CD4-positive, alpha-beta T cell treated with Interleukin-6 for 4 hours (primary cell): ENCODE measurements at regions not wholly inside any gene's neighbourhood (a gene's known extent, or its start where the extent isn't known, plus 50 kb on each side); places are given as distances from the start of the nearest gene placed in this dataset.
"Not testable (repeated sequence)": the region's sequence is repeated elsewhere in the genome, so short reads cannot be mapped to it uniquely, and the experiment has no call there.

ENCODE experiments used
- DNase-seq: peaks from one replicate; pipeline ENCODE4 v3.0.0-alpha.2; 2020; ENCODE audit warnings: mixed read lengths

DNA sequence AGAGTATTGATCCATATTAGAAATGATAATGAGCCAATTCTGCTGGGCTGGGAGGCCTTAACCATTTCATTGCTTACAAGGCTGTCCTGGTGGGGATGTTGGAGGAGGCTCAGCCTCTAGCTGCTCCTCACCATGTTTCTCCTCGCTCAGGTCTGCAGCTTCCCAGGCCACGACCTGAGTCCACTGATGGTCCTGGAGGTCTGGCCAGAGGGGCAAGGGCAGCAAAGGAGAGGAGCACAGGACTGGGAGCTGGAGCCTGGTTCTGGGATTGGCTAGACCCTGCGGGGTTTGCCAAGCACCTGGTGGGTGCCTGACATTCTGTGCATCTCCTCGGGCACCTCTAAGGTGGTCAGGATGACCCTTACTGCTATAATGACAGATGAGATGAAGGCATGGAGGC lies 92.6 kb downstream of the KIF26A start:
- DNase-seq, result no peak

DNA sequence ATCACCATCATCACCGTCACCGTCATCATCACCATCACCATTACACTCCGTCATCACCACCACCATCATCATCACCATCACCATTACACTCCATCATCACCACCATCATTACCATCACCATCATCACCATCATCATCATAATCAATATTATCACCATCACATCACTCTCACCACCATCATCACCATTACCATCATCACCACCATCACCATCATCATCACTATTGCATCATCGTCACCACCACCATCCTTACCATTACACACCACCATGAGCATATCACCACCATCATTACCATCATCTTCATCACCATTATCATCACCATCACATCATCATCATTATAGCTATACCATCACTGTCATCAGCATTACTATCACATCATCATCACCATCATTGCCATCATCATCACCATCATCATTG lies 93.7 kb downstream of the KIF26A start:
- DNase-seq, result no peak

DNA sequence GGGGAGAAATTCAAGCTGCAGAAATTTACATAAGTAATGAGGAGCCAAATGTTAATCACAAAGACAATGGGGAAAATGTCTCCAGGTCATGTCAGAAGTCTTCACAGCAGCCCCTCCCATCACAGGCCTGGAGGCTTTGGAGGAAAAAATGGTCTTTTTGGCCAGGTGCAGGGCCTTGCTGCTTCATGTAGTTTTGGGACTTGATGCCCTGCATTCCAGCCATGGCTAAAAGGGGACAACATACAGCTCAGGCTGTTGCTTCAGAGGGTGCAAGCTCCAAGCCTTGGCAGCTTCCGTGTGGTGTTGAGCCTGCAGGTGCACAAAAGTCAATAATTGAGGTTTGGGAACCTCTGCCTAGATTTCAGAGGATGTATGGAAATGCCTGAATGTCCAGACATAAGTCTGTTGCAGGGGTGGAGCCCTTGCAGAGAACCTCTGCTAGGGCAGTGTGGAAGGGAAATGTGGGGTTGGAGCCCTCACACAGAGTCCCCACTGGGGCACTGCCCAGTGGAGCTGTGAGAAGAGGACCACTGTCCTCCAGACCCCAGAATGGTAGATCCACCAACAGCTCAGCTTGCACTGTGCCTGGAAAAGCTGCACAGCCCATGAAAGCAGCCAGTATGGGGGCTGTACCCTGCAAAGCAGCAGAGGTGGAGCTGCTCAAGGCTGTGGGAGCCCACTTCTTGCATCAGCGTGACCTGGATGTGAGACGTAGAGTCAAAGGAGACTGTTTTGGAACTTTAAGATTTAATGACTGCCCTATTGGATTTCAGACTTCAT lies 95.8 kb downstream of the KIF26A start:
- DNase-seq, result not testable (repeated sequence)

DNA sequence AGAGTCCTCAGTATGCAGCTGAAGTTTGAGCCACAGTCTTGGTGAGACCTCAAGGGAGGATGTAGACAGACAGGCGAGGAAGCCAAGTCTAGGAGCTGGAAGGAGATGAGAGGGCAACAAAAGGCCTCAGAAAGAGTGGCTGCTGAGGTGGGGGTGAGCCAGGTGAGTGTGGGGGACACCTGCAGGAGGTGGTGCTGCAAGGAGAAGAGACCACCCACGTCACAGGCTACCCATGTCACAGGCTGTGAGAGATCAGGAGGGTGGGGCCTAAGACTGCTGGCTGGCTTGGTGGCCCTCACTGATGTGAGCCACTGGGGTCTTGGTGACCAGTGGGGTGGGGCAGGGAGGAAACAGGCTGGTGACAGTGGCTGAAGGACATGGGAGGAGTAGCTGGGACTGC lies 97.3 kb downstream of the KIF26A start:
- no peak for DNase-seq

DNA sequence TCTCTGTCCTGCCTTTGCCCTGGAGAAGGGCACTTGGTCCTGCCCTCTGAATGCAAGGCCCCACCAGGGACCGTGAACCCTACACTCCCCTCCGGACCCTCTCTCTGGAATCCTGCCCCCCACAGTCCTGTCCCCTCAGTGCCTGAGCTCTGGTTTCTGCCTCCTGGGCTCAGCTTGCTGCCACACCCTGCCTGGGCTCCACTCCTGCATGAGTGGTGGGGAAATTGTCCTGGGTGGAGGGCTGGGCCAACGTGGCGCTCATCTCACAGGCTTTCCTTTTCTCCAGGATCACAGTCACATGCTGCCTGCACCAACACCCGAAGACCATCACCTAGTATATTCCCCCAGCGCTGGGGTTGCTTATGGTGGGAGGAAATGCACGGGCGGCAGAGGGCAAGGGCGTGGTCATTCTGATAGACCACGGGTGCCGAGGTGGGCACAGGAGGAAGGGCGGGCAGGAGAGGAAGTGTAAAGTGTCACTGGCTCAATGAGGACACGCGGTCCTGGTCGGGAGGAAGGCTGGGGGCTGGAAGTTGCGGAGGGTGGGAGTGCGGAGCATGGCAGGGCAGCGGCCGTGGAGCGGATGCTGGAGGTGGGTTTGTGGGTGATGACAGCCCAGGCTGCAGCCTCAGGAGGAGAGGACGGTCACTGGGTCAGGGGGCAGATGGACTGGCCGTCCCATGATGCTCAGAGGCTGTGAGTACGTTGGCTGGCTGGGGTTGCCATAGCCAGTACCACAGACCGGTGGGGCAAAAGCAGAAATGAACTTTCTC lies 99.5 kb downstream of the KIF26A start:
- DNase-seq, result no peak

GRCh38 chr14:104238424-104239184 lies 100.2 kb downstream of the KIF26A start:
- DNase-seq, result no peak

GRCh38 chr14:104239185-104239775 lies 100.9 kb downstream of the KIF26A start:
- DNase-seq, result no peak

DNA sequence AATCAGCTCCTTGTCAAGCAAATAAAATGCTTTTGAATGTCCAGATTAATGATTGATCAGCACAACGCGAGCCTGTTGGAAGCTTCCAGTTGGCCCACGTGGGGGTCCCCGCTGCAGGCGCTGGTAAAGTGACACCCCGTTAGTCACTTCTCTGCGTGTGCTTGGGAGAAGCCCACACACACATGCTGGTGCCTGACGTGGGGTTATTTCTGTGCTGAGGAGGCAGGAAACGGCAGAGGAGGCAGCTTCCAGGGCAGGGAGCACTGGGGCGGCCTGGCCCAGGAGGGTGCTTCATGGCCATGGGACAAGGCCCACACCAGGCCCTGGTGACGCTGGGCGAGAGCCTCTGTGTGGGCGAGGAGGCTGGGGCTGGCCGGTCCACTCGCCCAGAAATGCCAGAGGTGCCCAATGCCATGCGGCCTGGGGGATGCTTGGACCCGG lies 101.5 kb downstream of the KIF26A start:
- DNase-seq, result no peak

- DNase-seq, result no peak
Measured at GRCh38 chr14:104240434-104241157, 102.2 kb downstream of the KIF26A start.

DNA sequence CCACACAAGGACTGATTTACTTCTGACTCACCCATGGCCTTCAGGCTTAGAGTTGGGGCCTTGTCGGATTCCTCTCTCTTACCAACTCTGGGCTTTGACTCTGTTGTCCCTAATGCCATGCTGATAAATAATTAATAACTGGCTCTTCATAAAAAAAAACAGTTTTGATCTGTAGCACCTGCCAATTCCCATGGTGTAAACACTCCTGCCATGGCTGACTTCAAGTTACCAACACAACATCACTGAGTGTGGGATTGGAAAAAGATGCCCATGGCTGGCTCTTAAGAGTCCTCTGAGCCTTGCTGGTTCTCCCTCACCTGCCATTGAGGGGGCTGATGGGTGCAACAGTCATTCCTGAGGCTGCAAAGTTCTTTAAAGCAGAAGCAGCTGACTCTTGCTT lies 104.8 kb downstream of the KIF26A start:
- DNase-seq, result no peak

DNA sequence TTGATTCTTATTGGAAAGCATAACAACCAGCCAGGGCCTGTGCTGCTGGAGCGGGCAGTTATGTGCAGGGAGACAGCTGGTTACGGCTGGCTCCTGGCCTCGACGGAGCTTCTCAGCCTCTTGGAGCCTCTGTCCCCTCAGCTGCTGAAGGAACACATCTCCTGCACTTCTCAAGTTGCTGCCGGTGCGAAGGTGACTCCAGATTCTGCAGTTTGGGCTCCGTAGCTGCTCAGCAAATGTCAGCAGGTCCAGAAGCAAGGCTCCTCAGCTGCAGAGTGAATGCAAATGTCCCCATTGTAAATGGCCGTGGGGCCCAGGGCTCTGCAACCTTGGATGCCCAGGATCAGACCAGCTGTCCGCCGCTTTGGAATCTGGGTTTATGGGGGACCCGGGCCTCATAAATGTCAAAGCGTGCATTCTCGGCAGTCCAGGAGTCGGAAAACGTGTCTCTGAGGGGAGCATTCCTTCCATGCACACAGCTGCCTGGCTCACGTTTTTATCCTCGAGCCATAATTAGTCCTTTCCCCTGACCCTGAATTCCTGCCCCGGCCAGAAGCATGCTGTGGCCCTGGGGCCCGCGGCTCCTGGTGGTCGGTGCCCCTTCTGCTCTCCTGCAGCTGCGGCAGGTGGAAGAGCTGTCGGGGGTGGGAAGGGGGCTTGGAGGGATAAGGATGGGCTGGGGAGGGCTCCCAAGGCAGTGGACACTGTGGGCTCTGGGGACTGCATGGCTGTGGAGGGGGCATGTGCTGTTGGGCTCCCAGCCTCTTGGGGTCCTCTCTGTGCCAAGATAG lies 106.0 kb downstream of the KIF26A start:
- no peak for DNase-seq

DNA sequence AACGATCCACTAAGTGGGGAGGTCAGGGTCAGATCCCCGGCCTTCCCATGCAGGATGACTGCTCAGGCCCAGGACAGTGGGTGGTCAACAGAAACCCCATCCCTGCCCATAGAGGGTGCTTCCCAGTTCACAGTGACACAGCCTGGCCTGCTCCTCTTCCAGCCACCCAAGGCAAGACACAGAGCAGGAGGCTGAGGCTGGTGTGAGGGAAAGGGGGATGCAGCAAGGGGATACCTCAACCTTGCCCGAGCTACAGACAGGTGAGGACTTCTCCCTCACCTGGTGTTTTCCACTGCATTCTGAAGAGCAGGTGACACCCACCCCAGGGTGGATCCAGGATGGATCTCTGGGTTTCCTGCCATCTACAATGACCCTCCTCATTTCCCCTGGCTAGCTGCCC lies 106.7 kb downstream of the KIF26A start:
- no peak for DNase-seq

- no peak for DNase-seq
Measured at GRCh38 chr14:104245723-104246122, 107.3 kb downstream of the KIF26A start.

GRCh38 chr14:104246401-104247335 lies 108.3 kb downstream of the KIF26A start:
- no peak for DNase-seq

DNA sequence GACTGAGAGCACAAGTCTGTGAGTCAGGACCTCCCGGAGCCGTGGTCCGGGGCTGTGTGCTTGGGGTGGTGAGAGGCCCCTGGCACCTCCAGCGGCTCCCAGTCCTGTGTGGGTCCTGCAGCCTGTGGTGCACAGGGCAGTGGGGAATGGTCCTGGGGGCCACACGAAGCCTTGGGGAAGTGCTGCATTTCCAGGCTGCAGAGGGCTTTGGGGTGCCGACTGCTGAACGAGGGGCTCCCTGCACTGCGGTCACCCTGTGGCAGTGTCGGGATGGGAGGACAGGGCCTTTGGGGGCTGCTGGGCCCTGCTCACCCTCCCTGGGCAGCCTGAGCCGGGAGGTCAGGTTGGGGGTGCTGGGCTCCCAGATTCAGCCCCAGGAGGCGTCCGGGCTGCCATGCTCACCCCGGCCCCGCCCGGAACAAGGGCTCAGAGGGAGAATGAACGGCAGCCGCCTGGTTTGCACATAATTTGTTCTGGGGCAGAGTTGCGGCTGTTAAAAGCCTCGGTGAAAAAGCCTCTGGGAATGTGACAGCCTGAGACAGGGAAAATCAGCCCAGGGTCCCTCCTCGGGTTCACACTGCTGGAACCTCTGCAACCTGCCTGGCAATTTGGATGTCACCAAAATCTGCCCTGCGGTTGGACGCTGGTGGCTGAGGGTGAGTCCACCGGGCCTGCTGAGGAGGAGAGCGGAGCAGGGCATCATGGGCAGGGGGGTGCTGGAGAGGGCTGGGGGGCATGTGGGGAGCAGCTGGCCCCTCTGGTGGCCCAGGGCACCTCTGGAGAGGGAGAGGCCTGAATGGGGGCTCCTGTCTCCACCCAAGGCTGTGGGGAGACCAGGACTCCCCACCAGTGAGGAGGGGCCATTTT lies 109.2 kb downstream of the KIF26A start:
- DNase-seq, result no peak

DNA sequence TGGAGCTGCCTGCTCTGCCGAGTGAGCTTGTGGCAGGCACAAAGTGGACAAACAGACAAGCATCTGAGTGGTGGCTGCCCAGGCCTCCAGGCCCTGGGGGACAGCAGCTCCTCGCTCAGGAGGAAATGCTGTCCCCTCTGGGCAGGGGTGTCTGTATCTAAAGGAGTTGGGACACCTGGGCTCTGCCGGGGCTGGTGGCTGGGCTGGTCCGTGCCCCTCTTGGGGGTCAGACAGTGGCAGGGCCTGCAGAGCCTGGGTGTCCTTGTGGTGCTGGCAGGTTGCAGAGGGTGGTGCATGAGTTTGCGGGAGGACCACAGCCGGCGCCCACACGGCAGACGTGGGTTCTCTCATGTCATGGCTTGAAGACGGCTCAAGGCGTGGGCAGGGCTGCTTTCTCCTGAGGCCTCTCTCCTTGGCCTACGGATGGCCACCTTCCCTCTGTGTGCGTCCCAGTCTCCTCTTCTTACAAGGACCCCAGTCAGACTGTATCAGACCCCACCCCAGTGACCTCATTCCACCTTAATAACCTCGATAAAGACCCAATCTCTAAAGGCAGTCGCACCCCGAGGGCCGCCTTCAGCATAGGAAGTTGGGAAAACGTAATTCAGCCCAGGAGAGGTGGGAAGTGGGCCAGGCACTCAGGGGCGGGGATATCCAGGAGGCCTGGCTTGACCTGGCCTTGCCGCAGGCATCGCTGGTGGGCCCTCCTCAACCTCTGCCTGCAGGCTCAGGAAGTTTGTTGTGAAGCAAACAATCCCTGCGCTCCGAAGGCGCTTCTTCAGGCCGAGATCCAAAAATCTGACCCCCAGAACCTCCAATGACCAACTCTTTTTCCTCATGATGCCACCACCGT lies 110.0 kb downstream of the KIF26A start:
- no peak for DNase-seq

- no peak for DNase-seq
Measured at GRCh38 chr14:104249089-104249488, 110.7 kb downstream of the KIF26A start.

DNA sequence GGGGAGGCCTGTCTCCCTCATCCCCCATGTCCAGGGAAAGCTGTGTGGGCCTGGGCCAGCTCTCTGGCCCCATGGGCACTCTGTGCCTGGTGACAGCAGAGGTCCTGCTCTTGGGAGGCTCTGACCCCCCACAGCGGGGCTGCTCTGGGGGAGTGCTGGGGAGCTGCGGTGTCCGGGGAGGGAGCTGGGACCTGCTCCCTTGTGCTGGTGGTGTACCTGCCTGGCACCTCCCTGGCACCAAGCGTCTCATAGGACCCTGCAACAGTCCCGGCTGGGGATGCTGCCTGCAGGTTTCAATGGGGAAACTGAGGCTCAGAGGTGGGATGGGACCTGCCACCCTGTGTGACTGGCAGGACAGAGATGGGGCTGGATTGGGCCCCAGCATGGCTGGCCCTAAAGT lies 111.3 kb downstream of the KIF26A start:
- no peak for DNase-seq
